GM23248 (cell line): ENCODE measurements at regions not wholly inside any gene's neighbourhood (a gene's known extent, or its start where the extent isn't known, plus 50 kb on each side); places are given as distances from the start of the nearest gene placed in this dataset.

ENCODE experiments used
- DNase-seq: peaks from one replicate; pipeline ENCODE4 v3.0.0-alpha.2; 2015
- H2AFZ ChIP-seq: fragments of 200-600 bp; sonication (generic); 2 replicates; pipeline ENCODE4 v1.6.1; 2016; ENCODE audit warnings: antibody characterized with exemption
- H3F3A ChIP-seq: fragments of 200-600 bp; sonication (generic); 2 replicates; pipeline ENCODE4 v1.6.1; 2016; ENCODE audit warnings: mild to moderate bottlenecking, antibody characterized with exemption, mixed run types; ENCODE audit not compliant: insufficient read depth
- H3K27ac ChIP-seq: fragments of 200-600 bp; sonication (generic); 2 replicates; pipeline ENCODE4 v1.5.1; 2016; ENCODE audit warnings: mild to moderate bottlenecking
- H3K27me3 ChIP-seq: fragments of 200-600 bp; sonication (generic); replicated peaks from 2 replicates; pipeline ENCODE4 v1.6.1; 2016; ENCODE audit warnings: mild to moderate bottlenecking; ENCODE audit not compliant: insufficient read depth
- H3K36me3 ChIP-seq: fragments of 200-600 bp; sonication (generic); 2 replicates; pipeline ENCODE4 v1.6.1; 2016; ENCODE audit warnings: low read depth, mild to moderate bottlenecking
- H3K4me1 ChIP-seq: fragments of 200-600 bp; sonication (generic); 2 replicates; pipeline ENCODE4 v1.6.1; 2016; ENCODE audit warnings: mild to moderate bottlenecking; ENCODE audit not compliant: insufficient read depth
- H3K4me2 ChIP-seq: fragments of 200-600 bp; sonication (generic); one replicate; pipeline ENCODE4 v1.6.1; 2016; ENCODE audit warnings: mild to moderate bottlenecking; ENCODE audit not compliant: unreplicated experiment
- H3K4me3 ChIP-seq: fragments of 200-600 bp; sonication (generic); 2 replicates; pipeline ENCODE4 v1.5.1; 2016; ENCODE audit warnings: mild to moderate bottlenecking
- H3K79me2 ChIP-seq: fragments of 200-600 bp; sonication (generic); 2 replicates; pipeline ENCODE4 v1.6.1; 2016; ENCODE audit warnings: mild to moderate bottlenecking; ENCODE audit not compliant: insufficient read depth
- H3K9ac ChIP-seq: fragments of 200-600 bp; sonication (generic); 2 replicates; pipeline ENCODE4 v1.6.1; 2016; ENCODE audit warnings: mild to moderate bottlenecking
- H3K9me2 ChIP-seq: fragments of 200-600 bp; sonication (generic); 2 replicates; pipeline ENCODE4 v1.6.1; 2016; ENCODE audit warnings: mixed run types, mild to moderate bottlenecking, moderate library complexity; ENCODE audit not compliant: insufficient read depth
- H3K9me3 ChIP-seq: fragments of 200-600 bp; sonication (generic); one replicate; pipeline ENCODE4 v1.6.1; 2017; ENCODE audit warnings: low read depth
- H4K20me1 ChIP-seq: fragments of 200-600 bp; sonication (generic); 2 replicates; pipeline ENCODE4 v1.6.0; 2016; ENCODE audit not compliant: insufficient read depth
- EZH2 ChIP-seq: fragments of 200-600 bp; sonication (generic); IDR thresholded peaks from 2 replicates; pipeline ENCODE4 v1.6.1; 2018; ENCODE audit warnings: antibody characterized with exemption, mild to moderate bottlenecking; ENCODE audit not compliant: insufficient read depth, poor library complexity, severe bottlenecking
- EZH2phosphoT487 ChIP-seq: fragments of 200-600 bp; sonication (generic); IDR thresholded peaks from 2 replicates; pipeline ENCODE4 v1.6.1; 2018; ENCODE audit warnings: antibody characterized with exemption, moderate library complexity, mild to moderate bottlenecking, low read depth; ENCODE audit not compliant: insufficient read depth
- WGBS, 2 experiments: methylation state at CpG; one replicate each; pipeline ENCODE4 v1.1.6; 2015 to 2017; ENCODE audit warnings: low lambda C conversion rate in 2 of 2, low coverage in 1 of 2; ENCODE audit errors: missing lambda C conversion rate in 2 of 2; 5-methylcytosine and 5-hydroxymethylcytosine counted together
- in situ Hi-C: fragments of 300-500 bp; cut with MboI; formaldehyde crosslinking; loops from 2 replicates; pipeline ENCODE4 v1.15.0; 2020

- Histone ChIP-seq H3K9me2 (no peaks in the 10 kb centered on the region), H3K27ac (no peak overlapping the region), H3F3A (no peaks in the 10 kb centered on the region), H3K9ac (no peak overlapping the region), H3K4me1 (no peaks in the 10 kb centered on the region), H3K9me3 (no peaks in the 10 kb centered on the region), H3K79me2 (no peaks in the 10 kb centered on the region), H2AFZ (no peak overlapping the region), H3K4me2 (no peak overlapping the region), H3K36me3 (no peaks in the 10 kb centered on the region), H3K27me3 (no peaks in the 10 kb centered on the region), H4K20me1 (no peaks in the 10 kb centered on the region), H3K4me3 (no peak overlapping the region)
- WGBS, 2 experiments, result 2 to 4% methylated on average over 3 of the region's 3 CpGs
- no peak for DNase-seq
- in situ Hi-C loops, result no loop called here
- no peak for TF ChIP-seq EZH2
- TF ChIP-seq EZH2phosphoT487, result no peak
Measured at GRCh38 chr2:136645236-136645828, 120.0 kb upstream of the THSD7B start.

- in situ Hi-C loops, result no loop called here
- no peak overlapping the region for H3K4me3 ChIP-seq
- no peaks in the 10 kb centered on the region for H4K20me1 ChIP-seq
- H3K79me2 ChIP-seq, result no peaks in the 10 kb centered on the region
- no peaks in the 10 kb centered on the region for H3K27me3 ChIP-seq
- no peaks in the 10 kb centered on the region for H3K9me3 ChIP-seq
- no peak for TF ChIP-seq EZH2phosphoT487
- TF ChIP-seq EZH2, result no peak
- H3K36me3 ChIP-seq, result no peaks in the 10 kb centered on the region
- DNase-seq, result no peak
- no peaks in the 10 kb centered on the region for H3K4me1 ChIP-seq
- H2AFZ ChIP-seq, result no peak overlapping the region
- H3K27ac ChIP-seq, result no peak overlapping the region
- no peak overlapping the region for H3K4me2 ChIP-seq
- H3K9ac ChIP-seq, result no peak overlapping the region
- no peaks in the 10 kb centered on the region for H3F3A ChIP-seq
- H3K9me2 ChIP-seq, result no peaks in the 10 kb centered on the region
- WGBS, 2 experiments, result 52% methylated on average over 15 of the region's 15 CpGs
Measured at GRCh38 chr2:136639651-136640050, 125.7 kb upstream of the THSD7B start.

DNA sequence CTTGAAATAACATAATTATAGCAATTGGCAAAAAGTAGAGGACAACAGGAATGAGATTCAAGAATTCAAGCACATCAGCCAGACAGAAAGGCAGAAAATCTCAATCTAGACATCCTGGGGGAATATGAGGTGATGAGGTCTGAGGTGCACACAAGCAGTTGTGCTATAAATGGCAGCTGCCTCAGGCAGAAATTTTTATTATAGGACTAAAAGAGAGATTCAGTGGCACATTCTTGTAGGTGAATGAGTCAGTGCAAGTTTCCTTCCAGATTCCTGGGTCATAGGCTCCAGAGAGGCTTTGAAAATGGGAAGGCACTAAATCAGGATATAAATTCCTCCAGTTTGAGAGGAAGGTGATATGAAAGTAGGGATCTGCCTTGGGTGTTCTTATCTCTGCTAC is 127.2 kb upstream of the THSD7B start:
- Histone ChIP-seq H3K9me3 (no peaks in the 10 kb centered on the region), H3K27ac (no peak overlapping the region), H4K20me1 (no peaks in the 10 kb centered on the region), H3K9me2 (no peaks in the 10 kb centered on the region), H3K9ac (no peak overlapping the region), H3K4me2 (no peak overlapping the region), H3K4me3 (no peak overlapping the region), H3K36me3 (no peaks in the 10 kb centered on the region), H3F3A (no peaks in the 10 kb centered on the region), H3K79me2 (no peaks in the 10 kb centered on the region), H3K27me3 (no peaks in the 10 kb centered on the region), H3K4me1 (no peaks in the 10 kb centered on the region), H2AFZ (no peak overlapping the region)
- DNase-seq, result no peak
- in situ Hi-C loops, result no loop called here
- TF ChIP-seq EZH2 (no peak), EZH2phosphoT487 (no peak)

DNA sequence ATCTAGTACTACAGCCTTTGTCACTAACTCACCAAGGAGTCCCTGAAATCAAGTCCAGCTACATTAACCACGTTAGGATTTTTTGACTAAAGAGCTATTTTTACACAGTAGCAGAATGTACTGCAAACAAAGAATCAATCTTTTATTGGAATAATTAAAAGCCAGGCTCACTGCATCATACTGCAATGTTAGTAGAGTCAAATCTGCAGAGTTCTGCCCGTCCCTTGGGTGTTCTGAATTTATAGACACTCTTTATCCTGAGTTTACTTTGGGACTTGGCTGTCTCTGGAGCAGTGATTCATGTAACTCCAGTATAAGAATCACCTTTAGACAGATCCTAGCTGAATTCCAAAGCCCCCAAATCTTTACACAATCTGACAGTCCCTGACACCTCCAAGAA is 127.9 kb upstream of the THSD7B start:
- Histone ChIP-seq H3F3A (no peaks in the 10 kb centered on the region), H3K4me1 (no peaks in the 10 kb centered on the region), H4K20me1 (no peaks in the 10 kb centered on the region), H3K9me3 (no peaks in the 10 kb centered on the region), H2AFZ (no peak overlapping the region), H3K9me2 (no peaks in the 10 kb centered on the region), H3K79me2 (no peaks in the 10 kb centered on the region), H3K27me3 (no peaks in the 10 kb centered on the region), H3K9ac (no peak overlapping the region), H3K4me2 (no peak overlapping the region), H3K36me3 (no peaks in the 10 kb centered on the region), H3K4me3 (no peak overlapping the region), H3K27ac (no peak overlapping the region)
- in situ Hi-C loops, result no loop called here
- TF ChIP-seq EZH2phosphoT487, result no peak
- no peak for TF ChIP-seq EZH2
- DNase-seq, result no peak
- 0 to 3% methylated on average over 2 of the region's 2 CpGs for WGBS, 2 experiments

GRCh38 chr2:136628490-136628889 is 136.9 kb upstream of the THSD7B start:
- no peaks in the 10 kb centered on the region for H3K36me3 ChIP-seq
- WGBS, 2 experiments, result 16 to 21% methylated on average over 4 of the region's 4 CpGs
- no peaks in the 10 kb centered on the region for H3F3A ChIP-seq
- no peaks in the 10 kb centered on the region for H3K9me3 ChIP-seq
- no peak overlapping the region for H3K9ac ChIP-seq
- H3K4me2 ChIP-seq, result no peak overlapping the region
- no peaks in the 10 kb centered on the region for H4K20me1 ChIP-seq
- no peaks in the 10 kb centered on the region for H3K79me2 ChIP-seq
- no peak overlapping the region for H3K4me3 ChIP-seq
- no peaks in the 10 kb centered on the region for H3K4me1 ChIP-seq
- no peaks in the 10 kb centered on the region for H3K27me3 ChIP-seq
- H2AFZ ChIP-seq, result no peak overlapping the region
- no peak overlapping the region for H3K27ac ChIP-seq
- DNase-seq, result no peak
- H3K9me2 ChIP-seq, result no peaks in the 10 kb centered on the region
- in situ Hi-C loops, result no loop called here
- no peak for TF ChIP-seq EZH2
- no peak for TF ChIP-seq EZH2phosphoT487
